Stimulated activated CD8-positive, alpha-beta memory T cell treated with anti-CD3 and anti-CD28 coated beads, Interleukin-7, amount 100 ng/mL, for 48 hours (primary cell): ENCODE measurements at regions not wholly inside any gene's neighbourhood (a gene's known extent, or its start where the extent isn't known, plus 50 kb on each side); places are given as distances from the start of the nearest gene placed in this dataset.
A peak's percentile ranks its signal among the peaks of the same experiment; 100 is the strongest.
"Not testable (repeated sequence)": the region's sequence is repeated elsewhere in the genome, so short reads cannot be mapped to it uniquely, and the experiment has no call there.

Source experiments
- DNase-seq, 2 donors: peaks; one replicate each; pipeline ENCODE4 v3.0.0-alpha.2; 2020; ENCODE audit warnings: low read depth in 1 of 2; ENCODE audit errors: extremely low read depth in 1 of 2

GRCh38 chr10:46740368-46740767 lies 161.4 kb downstream of the SYT15 start:
- not testable (repeated sequence) for DNase-seq

- DNase-seq, result not testable (repeated sequence)
Observed at GRCh38 chr10:46749003-46749402, 162.2 kb upstream of the PTPN20 start.

GRCh38 chr10:46749470-46749869 lies 161.8 kb upstream of the PTPN20 start:
- DNase-seq, result peak in 1 of 2 donors; percentile 2

GRCh38 chr10:46753763-46754162 lies 157.5 kb upstream of the PTPN20 start:
- not testable (repeated sequence) for DNase-seq

GRCh38 chr10:46761471-46761870 lies 149.8 kb upstream of the PTPN20 start:
- not testable (repeated sequence) for DNase-seq

GRCh38 chr10:46768515-46769291 lies 142.5 kb upstream of the PTPN20 start:
- DNase-seq, result not testable (repeated sequence)

- DNase-seq, result not testable (repeated sequence)
Observed at GRCh38 chr10:46773178-46773896, 137.9 kb upstream of the PTPN20 start.

GRCh38 chr10:46773897-46774236 lies 137.4 kb upstream of the PTPN20 start:
- DNase-seq, result peak in 1 of 2 donors; percentile 30

GRCh38 chr10:46774366-46774765 lies 136.9 kb upstream of the PTPN20 start:
- not testable (repeated sequence) for DNase-seq

- DNase-seq, result not testable (repeated sequence)
Observed at GRCh38 chr10:46774945-46775667, 136.1 kb upstream of the PTPN20 start.

- not testable (repeated sequence) for DNase-seq
Observed at GRCh38 chr10:46775668-46776059, 135.6 kb upstream of the PTPN20 start.

GRCh38 chr10:46779571-46779970 lies 131.7 kb upstream of the PTPN20 start:
- not testable (repeated sequence) for DNase-seq

GRCh38 chr10:46780164-46780563 lies 131.1 kb upstream of the PTPN20 start:
- not testable (repeated sequence) for DNase-seq

- DNase-seq, result not testable (repeated sequence)
Observed at GRCh38 chr10:46781001-46781400, 130.2 kb upstream of the PTPN20 start.

GRCh38 chr10:46782001-46782874 lies 129.0 kb upstream of the PTPN20 start:
- not testable (repeated sequence) for DNase-seq

- not testable (repeated sequence) for DNase-seq
Observed at GRCh38 chr10:46784665-46785064, 126.6 kb upstream of the PTPN20 start.

- DNase-seq, result not testable (repeated sequence)
Observed at GRCh38 chr10:46786125-46786517, 125.1 kb upstream of the PTPN20 start.

GRCh38 chr10:46786518-46787320 lies 124.5 kb upstream of the PTPN20 start:
- peak; percentile 52 to 56 for DNase-seq

GRCh38 chr10:46787321-46787615 lies 124.0 kb upstream of the PTPN20 start:
- DNase-seq, result no peak
